DMS79 treated with DMSO at 0.1 percent for 48 hours (cell line): ENCODE measurements at regions not wholly inside any gene's neighbourhood (a gene's known extent, or its start where the extent isn't known, plus 50 kb on each side); places are given as distances from the start of the nearest gene placed in this dataset.
"Not testable (repeated sequence)": the region's sequence is repeated elsewhere in the genome, so short reads cannot be mapped to it uniquely, and the experiment has no call there.

Source experiments
- DNase-seq: peaks from one replicate; lab custom pipeline; 2025; lab: John Stamatoyannopoulos, UW

DNA sequence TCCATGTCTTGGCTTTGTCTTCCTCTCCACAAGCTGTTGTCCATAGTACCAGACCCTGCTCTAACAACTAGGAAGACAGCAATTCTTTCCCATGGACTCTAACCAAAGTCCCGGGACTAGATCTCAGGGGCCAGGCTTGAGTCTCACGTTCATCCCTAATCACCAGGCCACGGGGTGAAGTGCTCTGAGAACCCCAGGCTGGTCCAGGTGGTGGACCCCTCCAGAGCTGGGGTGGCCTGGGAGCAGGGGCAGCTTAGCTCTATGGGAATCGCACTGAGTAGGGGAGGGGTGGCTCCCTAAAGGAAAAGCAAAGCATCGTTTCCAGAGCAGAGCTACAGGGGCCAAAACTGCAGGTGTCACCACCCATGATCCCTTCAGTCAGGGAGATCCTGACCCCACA, 150.9 kb downstream of the TPRA1 start:
- DNase-seq: no peak

DNA sequence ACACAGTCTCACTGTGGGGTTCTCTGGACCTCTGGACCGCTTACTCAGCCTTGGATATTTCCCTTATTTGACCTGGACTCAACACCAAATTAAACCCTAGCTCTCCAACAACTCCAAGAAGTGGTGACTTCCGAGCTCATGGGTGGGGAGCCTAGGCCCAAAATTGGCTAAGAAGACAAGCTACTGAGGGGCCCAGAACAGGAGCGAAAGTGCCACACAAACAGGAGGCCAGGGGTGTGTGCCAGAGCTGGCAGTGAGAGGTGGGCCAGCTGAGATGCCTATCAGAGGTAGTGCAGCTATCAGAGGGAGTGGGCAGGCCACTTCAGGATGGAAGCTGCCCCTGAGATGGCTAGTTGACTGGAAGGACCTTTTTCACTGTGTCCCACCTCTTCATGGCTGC, 151.1 kb upstream of the PRR20G start:
- DNase-seq: no peak

DNA sequence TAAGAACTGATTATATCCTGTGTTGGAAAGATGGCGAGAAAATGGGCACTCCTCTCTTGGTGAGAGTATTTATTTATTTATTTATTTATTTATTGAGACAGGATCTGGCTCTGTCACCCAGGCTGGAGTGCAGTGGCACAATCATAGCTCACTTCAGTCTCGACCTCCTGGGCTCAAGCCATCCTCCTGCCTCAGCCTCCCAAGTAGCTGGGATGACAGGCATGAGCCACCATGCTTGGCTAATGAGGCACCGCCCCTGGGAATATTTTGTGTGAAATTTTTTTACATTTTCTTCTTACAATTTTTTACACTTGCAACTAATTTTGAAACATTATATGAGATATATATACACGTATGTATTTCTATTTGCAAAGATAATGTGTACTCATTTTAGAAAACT, 150.5 kb upstream of the PRR20G start:
- DNase-seq: no peak

DNA sequence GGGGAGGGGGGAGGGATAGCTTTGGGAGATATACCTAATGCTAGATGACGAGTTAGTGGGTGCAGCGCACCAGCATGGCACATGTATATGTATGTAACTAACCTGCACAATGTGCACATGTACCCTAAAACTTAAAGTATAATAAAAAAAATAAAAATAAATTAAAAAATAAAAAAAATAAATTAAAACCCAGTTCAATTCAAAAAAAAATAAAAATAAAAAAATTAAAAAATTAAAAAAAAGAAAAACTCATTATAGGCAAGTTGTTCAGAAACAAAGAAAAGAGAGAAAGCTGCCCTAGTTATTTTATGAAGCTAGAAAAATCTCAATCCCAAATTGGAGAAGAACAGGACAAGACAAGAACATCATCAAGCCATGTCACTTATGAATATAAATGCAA, 147.5 kb upstream of the PRR20G start:
- DNase-seq: not testable (repeated sequence)

DNA sequence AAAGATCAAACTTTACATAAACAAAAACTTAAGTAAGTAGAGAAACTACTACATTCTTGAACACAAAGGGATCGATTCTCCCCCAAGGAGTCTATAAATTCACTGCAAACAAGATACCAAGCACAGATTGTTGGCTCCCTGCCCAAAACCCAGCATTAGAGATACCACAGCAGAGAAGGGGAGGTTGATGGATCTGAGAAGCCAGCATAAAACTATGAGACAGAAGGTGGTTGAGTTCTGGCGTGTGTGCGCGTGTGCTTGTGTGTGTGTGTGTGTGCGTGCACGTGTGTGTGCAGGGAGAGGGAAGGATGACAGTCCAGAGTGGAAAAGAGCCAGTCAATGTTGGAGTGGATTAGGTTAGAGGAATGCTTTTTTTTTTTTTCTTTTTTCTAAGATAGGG, 143.2 kb upstream of the PRR20G start:
- DNase-seq: peak; percentile 71

DNA sequence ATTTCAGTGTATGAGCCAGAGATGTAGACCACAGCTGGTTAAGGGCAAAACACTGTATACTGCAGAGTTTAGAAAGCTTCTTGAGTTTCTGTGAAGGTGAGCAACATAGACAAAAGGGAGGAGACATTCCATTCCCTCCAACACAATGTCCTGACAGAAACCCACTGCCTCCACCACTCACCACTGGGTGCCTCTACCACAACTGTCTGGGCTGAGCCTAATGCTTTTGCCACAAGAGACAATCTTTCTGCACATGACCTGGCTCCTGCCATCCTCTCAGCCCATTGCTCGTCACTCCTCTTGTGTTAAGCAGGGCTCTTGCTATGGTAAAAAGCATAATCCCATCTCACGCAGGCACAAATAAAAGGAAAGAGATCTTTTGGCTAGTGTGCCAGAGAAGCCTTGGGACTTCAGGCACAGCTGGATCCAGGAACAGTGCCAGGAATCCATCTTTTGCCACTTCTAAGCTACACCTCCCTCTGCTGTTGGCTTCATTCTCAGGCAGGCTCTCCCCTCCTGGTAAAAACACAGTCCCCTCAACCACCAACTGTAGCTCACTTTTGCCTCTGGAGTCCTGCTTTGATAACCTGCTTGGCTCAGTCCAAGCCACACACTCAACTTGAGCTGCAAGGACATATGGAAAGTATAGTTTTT, 140.6 kb upstream of the PRR20G start:
- DNase-seq: peak; percentile 22

DNA sequence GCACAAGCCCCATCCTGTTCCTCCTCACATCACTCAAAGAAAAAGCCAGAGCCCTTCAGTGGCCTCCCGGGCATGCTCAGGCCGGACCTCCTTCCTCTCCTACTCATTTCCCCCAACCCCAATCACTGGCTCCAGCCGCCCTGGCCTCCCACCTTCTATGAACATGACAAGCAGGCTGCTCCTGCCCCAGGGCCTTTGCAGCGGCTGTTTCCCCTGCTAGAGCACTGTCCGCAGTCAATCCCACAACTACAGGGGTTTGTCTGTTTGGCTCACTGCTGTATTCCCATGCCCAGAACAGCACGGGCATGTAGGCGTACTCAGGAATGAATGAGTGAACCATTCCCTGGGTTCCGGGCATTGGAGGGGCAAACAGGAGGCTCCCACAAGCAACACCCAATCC, 139.8 kb upstream of the PRR20G start:
- DNase-seq: no peak

DNA sequence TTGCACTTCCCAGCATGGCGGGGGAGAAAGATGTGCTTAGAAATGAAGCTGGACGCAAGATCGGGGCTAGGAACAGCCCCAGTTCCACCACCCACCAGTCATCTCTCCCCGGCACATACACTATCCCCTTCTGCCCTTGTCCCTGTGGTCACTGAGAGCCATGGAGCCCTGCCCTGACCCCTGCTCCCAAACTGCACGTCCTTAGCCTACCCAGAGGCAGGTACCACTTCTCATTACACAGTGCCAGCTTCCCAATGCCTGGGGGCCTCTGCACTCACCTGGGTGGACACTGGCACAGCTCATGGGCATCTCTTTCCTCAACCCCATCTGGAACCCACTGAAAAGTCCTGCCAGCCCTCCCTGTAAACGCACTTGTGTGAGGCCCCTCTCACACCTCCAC, 139.3 kb upstream of the PRR20G start:
- no peak for DNase-seq

DNA sequence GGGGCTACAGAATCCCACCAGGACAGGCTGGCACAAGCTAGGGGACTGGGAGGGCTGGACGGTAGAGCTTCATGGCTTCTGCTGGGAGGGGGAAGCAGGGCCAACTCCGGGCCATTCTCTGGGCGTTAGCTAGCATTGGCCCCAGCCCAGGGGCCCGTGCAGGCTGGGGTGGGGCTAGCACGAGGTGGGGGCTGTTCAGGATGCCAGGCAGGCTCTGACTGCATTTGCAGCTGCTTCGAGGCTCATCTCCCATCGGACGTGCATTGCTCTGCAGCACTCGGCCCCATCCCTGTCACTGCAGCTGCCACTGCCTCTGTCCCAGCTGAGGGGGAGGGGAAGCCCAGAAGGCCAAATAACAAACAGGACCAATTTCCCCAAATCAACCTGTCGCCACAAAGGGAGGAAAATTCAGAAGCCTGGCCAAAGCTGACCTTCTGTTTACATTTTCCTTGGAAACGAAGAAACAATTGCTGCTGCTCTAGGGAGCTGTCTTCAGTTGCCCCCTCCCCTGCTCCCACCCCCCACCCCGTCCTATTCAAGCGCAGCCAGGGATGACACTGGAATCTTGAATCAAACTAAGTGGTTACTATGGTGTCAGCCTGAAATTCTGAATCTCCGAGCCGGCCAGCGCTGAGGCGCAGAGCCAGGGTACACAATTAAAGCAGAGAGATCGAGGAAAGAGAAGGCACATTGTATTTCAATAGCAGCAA, 138.8 kb upstream of the PRR20G start:
- no peak for DNase-seq

DNA sequence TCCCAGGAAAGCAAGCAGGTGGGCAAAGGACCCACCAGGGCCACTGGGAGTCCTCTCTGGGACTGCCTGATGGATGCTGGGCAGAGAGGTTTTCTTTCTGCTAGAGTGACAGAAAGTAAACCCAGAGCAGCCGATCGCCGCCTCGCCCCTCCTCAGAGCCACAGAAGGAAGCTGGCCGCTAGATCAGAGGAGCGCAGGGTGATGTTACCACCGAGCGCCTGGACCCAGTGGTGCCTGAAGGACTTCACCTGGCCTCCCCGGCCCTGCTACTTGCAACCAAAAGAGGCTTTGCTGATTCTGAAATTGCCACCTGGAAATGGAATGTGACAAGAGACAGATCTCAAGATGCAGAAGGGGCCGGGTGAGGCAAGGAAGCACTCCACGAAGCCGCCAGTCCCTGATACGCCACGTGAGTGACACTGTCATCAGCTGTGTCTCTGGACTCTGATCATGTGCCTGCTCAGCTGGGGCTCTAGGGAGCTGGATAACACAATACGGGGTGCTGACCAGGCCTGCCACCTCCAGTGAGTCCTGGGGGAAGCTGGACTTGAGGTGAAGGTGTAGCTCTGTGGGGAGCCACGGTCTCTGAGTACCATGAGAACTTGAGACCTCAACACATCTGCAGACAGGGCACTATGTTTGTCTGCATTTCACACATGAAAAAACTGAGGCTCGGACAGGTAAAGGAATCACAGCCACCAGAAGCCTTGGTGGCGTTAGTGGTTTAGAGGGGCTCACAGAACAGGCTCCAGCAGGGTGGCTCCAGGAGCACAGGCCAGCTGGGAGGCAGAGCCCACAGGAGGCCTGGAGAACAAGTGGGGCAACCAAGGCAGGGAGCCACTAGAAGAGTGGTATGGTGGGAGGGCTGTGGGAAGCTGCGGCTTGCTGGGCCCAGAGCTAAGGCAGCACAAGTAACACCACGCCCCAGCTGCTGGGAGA, 137.9 kb upstream of the PRR20G start:
- DNase-seq: no peak

DNA sequence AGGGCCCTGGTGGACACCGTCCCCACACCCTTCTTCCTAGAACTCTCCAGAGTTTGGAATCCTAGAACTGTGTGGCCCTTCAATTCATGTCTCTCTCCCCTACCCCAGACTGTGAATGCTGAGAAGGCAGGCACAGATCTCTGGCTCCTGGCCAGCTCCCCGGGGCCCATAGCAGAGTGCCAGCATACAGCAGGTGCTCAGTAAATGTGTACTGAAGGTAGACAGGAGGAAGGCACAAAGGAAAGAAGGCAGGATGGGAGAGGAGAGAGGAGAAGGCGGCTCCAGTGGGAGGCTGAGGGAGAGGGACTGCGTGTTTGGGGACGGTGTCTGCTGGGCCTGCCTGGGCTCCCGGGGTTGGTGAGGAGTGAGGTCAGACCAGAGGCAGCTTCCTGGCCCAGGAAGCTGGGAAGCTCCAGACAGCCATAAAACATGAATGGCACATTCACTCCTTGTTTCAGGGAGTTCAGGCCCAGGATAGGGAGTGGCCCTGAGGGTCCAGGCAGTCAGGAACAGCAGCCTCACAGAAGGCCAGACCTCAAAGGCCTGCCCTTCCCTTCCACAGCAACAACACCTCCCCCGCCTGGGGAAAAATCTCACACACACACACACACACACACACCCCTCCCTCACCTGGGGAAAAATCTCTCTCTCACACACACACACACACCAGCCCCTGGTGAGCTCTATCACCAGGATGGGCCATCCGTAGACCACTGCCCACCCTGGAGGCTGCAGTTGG, 137.1 kb upstream of the PRR20G start:
- no peak for DNase-seq

DNA sequence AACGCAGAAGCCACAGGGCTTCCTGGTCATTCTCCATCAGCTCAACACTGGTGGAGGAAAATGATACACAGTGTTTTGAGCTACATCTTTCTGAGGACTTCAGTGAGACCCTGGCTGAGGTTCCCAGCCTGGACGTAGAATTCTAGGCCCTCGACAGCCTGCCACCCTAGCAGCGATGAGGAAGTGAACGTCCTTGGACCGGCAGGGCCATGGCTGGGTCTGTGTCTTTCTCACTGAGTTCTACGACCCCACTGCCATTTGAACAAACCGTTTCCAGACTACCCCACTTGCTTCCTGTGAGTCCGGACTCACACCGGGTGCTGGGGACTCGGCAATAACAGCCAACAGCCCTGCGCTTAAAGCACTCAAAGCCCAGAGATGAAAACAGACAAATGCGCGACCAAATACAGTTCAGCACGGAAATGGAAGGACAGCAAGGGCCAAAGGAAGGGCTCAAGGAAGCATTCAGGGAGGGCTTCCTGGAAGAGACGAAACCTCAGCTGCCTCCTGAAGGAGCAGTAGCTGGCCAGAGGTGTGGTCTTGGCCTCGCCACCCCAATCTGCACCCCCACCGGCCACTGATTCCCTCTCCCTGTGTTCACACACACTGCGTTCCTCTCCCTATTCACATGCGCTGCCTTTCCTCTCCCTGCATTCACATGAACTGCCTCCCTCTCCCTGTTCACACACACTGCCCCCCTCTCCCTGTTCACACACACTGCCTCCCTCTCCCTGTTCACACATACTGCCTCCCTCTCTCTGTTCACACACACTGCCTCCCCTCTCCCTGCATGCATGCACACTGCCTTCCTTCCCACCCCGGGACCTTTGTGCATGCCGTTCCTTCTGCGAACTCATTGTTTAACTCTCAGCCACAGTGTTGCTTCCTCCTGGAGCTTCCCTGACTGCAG, 136.3 kb upstream of the PRR20G start:
- no peak for DNase-seq

DNA sequence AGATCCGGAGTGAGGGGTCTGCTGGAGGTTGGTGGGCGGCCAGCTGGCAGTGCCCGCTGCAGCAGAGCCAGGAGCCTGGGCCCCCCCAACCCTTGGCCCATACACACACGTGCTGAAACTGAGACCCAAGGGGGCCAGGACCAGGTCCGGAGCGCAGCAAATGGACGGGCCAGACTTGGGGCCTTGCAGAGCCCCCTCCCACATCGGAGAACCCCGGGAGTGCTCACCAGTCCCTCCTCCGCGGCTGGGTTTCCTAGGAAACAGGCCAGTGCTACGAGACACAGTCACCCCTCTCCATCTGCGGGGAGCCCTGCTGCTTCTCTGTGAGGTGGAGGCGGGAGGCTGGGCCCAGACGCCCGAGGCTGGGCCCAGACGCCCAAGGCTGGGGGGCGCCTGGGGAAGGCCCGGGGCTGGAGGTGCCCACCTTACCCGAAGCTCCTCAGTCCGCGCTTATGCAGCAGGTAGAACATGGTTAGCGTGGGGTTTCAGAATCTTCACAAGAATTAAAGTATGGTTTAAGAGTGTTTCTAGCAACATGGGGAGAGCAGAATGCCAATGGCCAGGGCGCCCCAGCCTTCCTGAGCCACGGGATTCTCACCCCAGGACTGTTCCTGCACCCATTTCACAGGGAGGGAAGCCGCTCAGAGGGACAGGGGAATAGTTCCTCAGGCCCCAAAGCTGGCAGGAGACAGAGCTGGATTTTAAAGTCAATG, 135.0 kb upstream of the PRR20G start:
- no peak for DNase-seq

DNA sequence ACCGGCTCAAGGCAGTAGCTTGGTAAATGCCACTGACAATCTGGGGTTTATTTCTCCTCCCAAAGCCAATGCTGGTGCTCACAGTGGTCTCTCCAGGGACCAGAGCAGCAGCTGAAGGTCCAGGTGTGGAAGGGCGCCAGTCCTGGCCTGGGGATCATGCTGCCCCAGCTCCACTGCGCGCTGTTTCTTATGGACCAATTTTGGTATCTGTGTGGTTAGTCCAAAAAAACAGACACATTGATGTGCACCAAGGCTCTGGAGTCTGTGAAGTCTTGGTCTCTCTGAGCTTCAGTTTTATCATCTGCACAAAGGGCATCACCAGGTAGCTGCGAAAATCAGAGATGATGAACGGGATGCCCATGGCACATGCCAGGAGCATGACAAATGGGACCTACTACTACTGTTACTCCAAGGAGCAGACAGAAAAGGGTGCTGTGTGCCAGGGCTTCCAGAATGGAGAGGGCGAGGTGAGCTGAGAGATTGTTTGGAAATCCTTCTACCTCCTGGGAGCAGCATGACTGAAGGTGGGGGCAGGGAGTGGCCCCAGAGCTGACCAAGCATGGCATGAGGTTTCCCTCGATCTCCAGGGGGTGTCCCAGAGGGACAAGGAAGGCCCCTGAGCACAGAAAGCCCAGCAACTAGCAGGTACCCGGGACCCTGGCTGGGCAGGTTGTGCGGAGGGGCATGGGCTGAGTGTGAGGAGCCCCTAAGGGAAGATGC, 134.3 kb upstream of the PRR20G start:
- no peak for DNase-seq

DNA sequence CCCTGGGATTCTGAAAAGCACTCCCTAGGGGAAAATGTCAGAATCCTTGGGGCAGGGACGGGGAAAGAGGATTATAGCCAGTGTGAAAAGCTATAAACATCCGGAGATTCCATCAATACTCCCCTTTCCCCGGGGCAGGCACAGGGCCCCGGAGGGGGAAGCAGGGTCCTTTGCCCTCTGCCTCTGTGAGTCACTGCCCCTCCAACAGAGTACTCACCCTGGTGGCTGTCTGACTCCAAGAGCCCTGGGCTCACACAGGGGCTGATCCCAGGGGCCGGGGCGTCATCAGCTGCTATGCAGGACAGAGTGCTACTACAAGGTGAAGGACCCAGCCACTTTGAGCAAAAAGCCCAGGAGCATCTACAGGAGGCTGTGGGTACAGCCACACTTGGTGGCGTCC, 133.0 kb upstream of the PRR20G start:
- DNase-seq: no peak

DNA sequence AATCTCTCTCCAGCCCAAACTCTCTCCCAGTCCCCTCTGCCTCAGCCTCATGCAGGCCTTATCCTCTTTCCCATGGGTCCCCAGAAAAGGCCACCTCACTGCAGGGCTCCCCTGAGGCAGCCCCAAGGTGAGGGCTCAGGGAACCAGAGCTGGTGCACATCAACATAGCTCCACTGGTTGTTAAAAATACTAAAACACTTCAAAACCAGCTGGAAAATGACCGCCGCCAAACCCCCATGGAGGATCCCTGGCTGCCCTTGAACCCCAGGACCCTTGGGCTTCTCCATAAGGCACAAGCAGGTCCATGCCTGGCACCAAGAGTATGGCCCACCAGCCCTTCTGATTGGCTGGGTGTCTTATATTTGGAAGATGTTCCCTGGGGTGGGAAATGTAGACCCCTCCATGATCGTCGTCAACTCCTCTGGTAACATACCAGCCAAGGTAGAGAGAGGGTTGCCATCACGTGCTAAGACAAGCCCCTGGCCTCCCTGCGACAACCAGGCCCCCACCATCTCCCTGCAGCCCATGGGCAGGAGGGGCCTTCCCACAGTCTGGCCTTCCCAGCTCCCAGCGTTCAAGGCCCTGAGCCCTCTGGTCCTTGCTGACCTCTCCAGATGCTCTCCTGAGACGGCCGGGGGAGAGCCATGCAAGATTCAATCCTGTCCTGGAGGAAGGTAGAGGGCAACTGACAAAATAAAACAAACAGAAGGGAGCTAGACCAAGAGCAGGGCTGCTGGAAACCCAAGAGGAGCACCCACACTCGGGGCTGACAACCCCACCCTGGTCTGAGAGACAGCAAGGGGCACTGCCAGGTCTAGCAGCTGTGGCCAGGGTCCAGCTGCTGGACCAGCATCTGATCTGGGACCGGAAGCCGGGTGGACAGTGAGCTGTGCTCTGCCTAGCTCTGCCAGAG, 132.1 kb upstream of the PRR20G start:
- no peak for DNase-seq

DNA sequence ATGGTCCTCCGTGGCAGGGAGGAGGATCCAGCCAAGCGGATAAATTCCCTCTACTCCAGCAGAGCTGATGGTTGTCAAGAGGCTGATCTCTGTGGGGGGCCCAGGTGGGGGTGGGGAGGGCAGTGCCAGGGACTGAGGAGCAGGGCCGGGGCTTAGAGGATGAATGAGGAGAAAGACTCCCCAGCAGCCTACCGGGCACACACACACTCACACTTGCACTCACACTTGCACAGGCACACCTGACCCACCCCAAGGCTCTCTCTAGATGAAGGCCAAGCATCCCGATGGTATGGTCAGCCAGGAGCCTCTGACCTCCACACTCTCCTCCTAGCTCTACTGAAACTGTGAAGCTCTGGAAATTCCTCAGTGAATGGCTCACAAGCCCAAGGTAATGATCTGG, 131.3 kb upstream of the PRR20G start:
- DNase-seq: no peak

DNA sequence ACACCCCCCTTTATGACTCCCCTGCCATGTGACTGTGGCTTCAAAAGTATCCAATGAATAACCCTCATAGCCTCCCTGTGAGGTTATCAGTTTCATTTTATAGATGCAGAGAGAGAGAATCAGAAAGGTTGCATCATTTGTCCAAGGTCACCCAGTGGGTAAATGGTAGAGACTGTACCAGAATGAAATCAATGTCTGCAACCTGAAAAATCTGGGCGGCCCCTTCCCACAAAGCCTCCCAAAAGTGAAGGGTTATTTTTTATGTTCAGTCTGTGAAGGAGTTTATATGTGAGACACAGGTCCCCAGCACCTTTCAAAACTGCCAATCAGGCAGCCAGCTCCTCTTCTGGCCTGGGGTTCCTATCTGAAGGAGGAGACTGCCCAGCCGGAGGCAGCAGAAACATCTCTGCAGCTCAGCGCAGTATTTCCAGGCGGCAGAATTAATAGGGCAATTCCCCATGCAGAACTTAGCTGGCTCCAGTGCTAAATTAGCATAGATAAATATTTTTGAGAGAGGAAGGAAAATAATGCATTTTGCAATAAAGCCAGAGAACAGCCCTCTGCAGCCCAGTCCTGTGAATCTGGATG, 130.8 kb upstream of the PRR20G start:
- peak; percentile 75 for DNase-seq
